HepG2 (cell line): ENCODE measurements at regions not wholly inside any gene's neighbourhood (a gene's known extent, or its start where the extent isn't known, plus 50 kb on each side); places are given as distances from the start of the nearest gene placed in this dataset.

Source experiments
- ATAC-seq: fragments of 200-7000 bp; cut with Tn5 transposase; 3 replicates; pipeline ENCODE4 v1.9.1; 2020; ENCODE audit warnings: mild to moderate bottlenecking, moderate library complexity
- BruUV-seq: library from RNA; stranded (reverse); fragments of 400-500 nt; replicated peaks from 2 replicates; lab custom pipeline; 2021; lab: Mats Ljungman, UMichigan
- CTCF ChIA-PET: fragments of 300-600 bp; formaldehyde crosslinking; extraction: SDS; loops from one replicate; lab custom pipeline; 2021; ENCODE audit warnings: low total read pairs, inconsistent platforms, low intra/inter-chr PET ratio; lab: Yijun Ruan, JAX
- POLR2A ChIA-PET: fragments of 350-600 bp; sonication (Branson Sonifier 250); formaldehyde crosslinking; loops from one replicate; lab custom pipeline; 2020; ENCODE audit warnings: antibody characterized with exemption, inconsistent platforms; lab: Yijun Ruan, JAX
- DNase-seq: peaks from one replicate; pipeline ENCODE4 v3.0.0-alpha.2; 2015; ENCODE audit warnings: low spot score
- FAIRE-seq: peaks from 3 replicates; lab custom pipeline; 2011; peaks lifted over from hg19 to GRCh38; lab: Jason Lieb, UNC
- H2AFZ ChIP-seq: one replicate; pipeline ENCODE4 v1.6.1; 2011; ENCODE audit warnings: low read length, inconsistent platforms
- H3K27ac ChIP-seq: fragments of 300-600 bp; 3 replicates; pipeline ENCODE4 v1.8.0; 2011; ENCODE audit warnings: mixed run types, mild to moderate bottlenecking, mixed read lengths, low read length, inconsistent platforms; ENCODE audit not compliant: insufficient read depth; ENCODE audit errors: extremely low read length
- H3K27me3 ChIP-seq, 2 experiments: fragments of 200-600 bp in 1 of 2; 2 replicates in 1 of 2; 3 replicates in 1 of 2; pipeline versions ENCODE4 v1.6.0 to v1.8.0; 2011; ENCODE audit warnings: low read length in 2 of 2, mild to moderate bottlenecking in 2 of 2, moderate library complexity in 2 of 2, inconsistent platforms in 1 of 2; ENCODE audit not compliant: insufficient read depth in 2 of 2, control insufficient read depth in 1 of 2
- H3K36me3 ChIP-seq, 2 experiments: fragments of 200-600 bp in 1 of 2; replicated peaks in 1 of 2; 2 replicates in 1 of 2; 3 replicates in 1 of 2; pipeline versions ENCODE4 v1.5.1 to v1.8.0; 2011; ENCODE audit warnings: low read length in 2 of 2, inconsistent platforms in 1 of 2; ENCODE audit not compliant: insufficient read depth in 2 of 2, control insufficient read depth in 1 of 2
- H3K4me1 ChIP-seq: 2 replicates; pipeline ENCODE4 v1.5.1; 2012; ENCODE audit warnings: low read length, inconsistent platforms; ENCODE audit not compliant: insufficient read depth
- H3K4me2 ChIP-seq: 2 replicates; pipeline ENCODE4 v1.6.0; 2011; ENCODE audit warnings: low read depth, low read length, inconsistent platforms
- H3K4me3 ChIP-seq, 3 experiments: fragments of 200-600 bp in 1 of 3; sonication (generic), shearing (Covaris generic) in 1 of 3; replicated peaks in 1 of 3; 2 replicates each; pipeline ENCODE4 v1.5.1; 2011 to 2016; ENCODE audit warnings: low read length in 3 of 3, inconsistent platforms in 2 of 3, low read depth in 2 of 3, mild to moderate bottlenecking in 2 of 3, control low read depth in 1 of 3, mixed read lengths in 1 of 3; ENCODE audit not compliant: insufficient read depth in 1 of 3
- H3K79me2 ChIP-seq: one replicate; pipeline ENCODE4 v1.6.1; 2011; ENCODE audit warnings: low read length, inconsistent platforms; ENCODE audit not compliant: insufficient read depth
- H3K9ac ChIP-seq: 2 replicates; pipeline ENCODE4 v1.6.0; 2011; ENCODE audit warnings: mild to moderate bottlenecking, low read depth, low read length, inconsistent platforms; ENCODE audit not compliant: insufficient read depth
- H3K9me3 ChIP-seq: 2 replicates; pipeline ENCODE4 v1.5.1; 2012; ENCODE audit warnings: mild to moderate bottlenecking, low read length
- H4K20me1 ChIP-seq: 2 replicates; pipeline ENCODE4 v1.6.0; 2011; ENCODE audit warnings: inconsistent platforms, mild to moderate bottlenecking, low read length, moderate library complexity; ENCODE audit not compliant: insufficient read depth
- ARNTL ChIP-seq: sonication (generic); formaldehyde crosslinking; IDR thresholded peaks from 2 replicates; pipeline ENCODE4 v1.4.0; 2020; ENCODE audit warnings: mild to moderate bottlenecking, missing genetic modification reagents
- KDM1A ChIP-seq: IDR thresholded peaks from 2 replicates; pipeline ENCODE4 v1.6.1; 2016; ENCODE audit warnings: missing compliant biosample characterization
- NCOA2 ChIP-seq: sonication (generic); formaldehyde crosslinking; IDR thresholded peaks from 2 replicates; pipeline ENCODE4 v1.8.0; 2022; ENCODE audit warnings: inconsistent platforms
- SRF ChIP-seq: IDR thresholded peaks from 2 replicates; pipeline ENCODE4 v1.6.1; 2011; ENCODE audit warnings: mild to moderate bottlenecking, low read depth, low read length, moderate library complexity
- USF2 ChIP-seq, 2 experiments: sonication (generic) in 1 of 2; formaldehyde crosslinking in 1 of 2; IDR thresholded peaks; 2 replicates each; pipeline versions ENCODE4 v1.5.1 to v1.6.1; 2011 to 2020; ENCODE audit warnings: borderline replicate concordance in 1 of 2, low read depth in 1 of 2, low read length in 1 of 2, mild to moderate bottlenecking in 1 of 2, missing genetic modification reagents in 1 of 2, moderate library complexity in 1 of 2
- ZFP36 ChIP-seq: fragments of 150-350 bp; IDR thresholded peaks from 2 replicates; pipeline ENCODE4 v1.6.1; 2018; ENCODE audit warnings: borderline replicate concordance, low read length, low read depth; ENCODE audit not compliant: partially characterized antibody
- ZNF367 ChIP-seq: sonication (generic); formaldehyde crosslinking; IDR thresholded peaks from 2 replicates; pipeline ENCODE4 v1.4.0; 2020; ENCODE audit warnings: missing genetic modification reagents, borderline replicate concordance
- ZNF567 ChIP-seq: sonication (generic); formaldehyde crosslinking; IDR thresholded peaks from 2 replicates; pipeline ENCODE4 v1.8.1; 2023; ENCODE audit warnings: mild to moderate bottlenecking, missing genetic modification reagents, borderline replicate concordance
- WGBS: methylation state at CpG from one replicate; pipeline ENCODE4 v1.1.6; 2017; ENCODE audit warnings: low lambda C conversion rate; 5-methylcytosine and 5-hydroxymethylcytosine counted together
- in situ Hi-C: cut with HindIII; loops from 2 replicates; pipeline ENCODE4 v1.10.0; 2017; ENCODE audit warnings: low pct_unique_long_range_greater_than_20kb; ENCODE audit not compliant: extremely low pct_ligation_motif_present
- intact Hi-C: fragments of 100-400 bp; cut with micrococcal nuclease; formaldehyde crosslinking; loops from one replicate; pipeline ENCODE4 v1.10.0; 2022; ENCODE audit not compliant: unreplicated experiment

- intact Hi-C loops: no loop called here
These were observed 318.0 kb upstream of the PUM3 start for GRCh38 chr9:3161912-3162311.

DNA sequence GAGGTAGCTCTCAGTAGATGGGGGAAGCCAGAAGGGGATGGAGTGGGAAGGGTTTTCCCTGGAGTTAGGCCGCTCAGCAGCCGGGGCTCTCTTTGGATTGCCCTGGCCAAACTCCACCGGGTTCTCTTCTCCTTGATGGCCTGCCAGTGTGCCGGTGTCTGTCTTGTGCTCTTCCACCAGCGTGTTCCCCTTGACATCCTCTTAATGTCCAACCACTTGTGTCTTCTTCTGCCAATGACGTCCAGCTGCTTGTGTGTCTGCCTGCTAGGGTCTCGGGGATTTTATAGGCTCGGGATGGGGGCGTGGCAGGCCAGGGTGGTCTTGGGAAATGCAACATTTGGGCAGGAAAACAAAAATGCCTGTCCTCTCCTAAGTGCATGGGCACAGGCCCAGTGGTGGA is 313.1 kb upstream of the PUM3 start:
- in situ Hi-C loops: no loop called here
- Histone ChIP-seq H3K27me3 (no peaks in the 10 kb centered on the region), H3K9ac (no peak overlapping the region), H3K36me3 (no peaks in the 10 kb centered on the region), H3K4me1 (peaks cover 19% of the 10 kb centered on the region), H4K20me1 (no peaks in the 10 kb centered on the region), H2AFZ (no peak overlapping the region), H3K4me3 (no peak overlapping the region), H3K79me2 (no peaks in the 10 kb centered on the region), H3K9me3 (no peaks in the 10 kb centered on the region), H3K4me2 (no peak overlapping the region), H3K27ac (no peak overlapping the region)
- intact Hi-C loops: no loop called here
- ChIA-PET POLR2A (no interaction called here), CTCF (no interaction called here)
- 42% methylated on average over 8 of the region's 9 CpGs for WGBS
- TF ChIP-seq NCOA2 (CRISPR knock-in tag): no peak
- TF ChIP-seq ZNF567: no peak
- TF ChIP-seq ARNTL (CRISPR knock-in tag): no peak
- TF ChIP-seq KDM1A (CRISPR knock-in tag): no peak
- no peak for DNase-seq
- ATAC-seq: no peak
- FAIRE-seq: no peak
- BruUV-seq: no TSS peak

More at GRCh38 chr9:3161912-3162311, 318.0 kb upstream of the PUM3 start:
- TF ChIP-seq SRF: peak; percentile 99
- TF ChIP-seq ZNF367 (CRISPR knock-in tag): no peak
- TF ChIP-seq ZFP36: peak; percentile 37
- TF ChIP-seq USF2 (IDR thresholded peaks at IDR 0.05; ENCODE audit: low read depth, low read length): no peak
- peak; percentile 90; the same call in 1 of the 2 replicates for TF ChIP-seq USF2 (CRISPR knock-in tag; IDR thresholded peaks at IDR 0.05; ENCODE audit: borderline replicate concordance)
- BruUV-seq: no TSS peak
- Histone ChIP-seq H2AFZ (no peak overlapping the region), H3K79me2 (no peaks in the 10 kb centered on the region), H3K27me3 (no peaks in the 10 kb centered on the region), H3K4me1 (no peaks in the 10 kb centered on the region; the same call in 1 of the 2 replicates), H3K4me3 (no peak overlapping the region), H3K36me3 (no peaks in the 10 kb centered on the region), H3K9ac (no peak overlapping the region), H4K20me1 (no peaks in the 10 kb centered on the region), H3K27ac (no peak overlapping the region), H3K9me3 (no peaks in the 10 kb centered on the region), H3K4me2 (no peak overlapping the region)
- no peak for ATAC-seq
- no peak for FAIRE-seq
- CTCF ChIA-PET: no interaction called here
- WGBS: 25% methylated on average over 1 of the region's 1 CpG
- POLR2A ChIA-PET: no interaction called here
- in situ Hi-C loops: no loop called here
- DNase-seq: no peak
